ENCODE measurements at regions not wholly inside any gene's neighbourhood (a gene's known extent, or its start where the extent isn't known, plus 50 kb on each side); places are given as distances from the start of the nearest gene placed in this dataset.

DNA sequence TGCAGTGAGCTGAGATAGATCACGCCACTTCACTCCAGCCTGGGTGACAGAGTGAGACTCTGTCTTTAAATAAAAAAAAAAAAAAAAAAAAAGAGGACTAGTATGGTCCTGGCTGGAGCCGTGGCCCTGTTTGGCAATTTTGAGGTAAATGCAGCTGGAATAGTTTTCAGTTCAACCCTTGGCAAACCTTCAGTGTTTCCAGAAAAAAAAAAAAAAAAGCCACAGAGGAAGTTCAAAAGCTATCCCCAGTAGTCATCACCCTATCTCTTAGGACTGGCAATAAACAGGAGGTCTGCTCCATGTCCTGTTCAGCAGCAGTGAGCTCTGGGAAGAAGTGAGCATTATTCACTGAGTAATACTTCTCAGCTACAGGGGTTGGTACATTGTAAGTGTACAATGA, 56.8 kb upstream of the ERRFI1 start:
- TF ChIP-seq POLR2A (IDR thresholded peaks at IDR 0.05) = no peak
- no peak for TF ChIP-seq CTCF (IDR thresholded peaks at IDR 0.05)
